WTC11 (cell line): ENCODE measurements at regions not wholly inside any gene's neighbourhood (a gene's known extent, or its start where the extent isn't known, plus 50 kb on each side); places are given as distances from the start of the nearest gene placed in this dataset.

Experiments used
- ATAC-seq: fragments of 200-7000 bp; cut with Tn5 transposase; 2 replicates; pipeline ENCODE4 v1.10.0; 2021; ENCODE audit warnings: mild to moderate bottlenecking, moderate library complexity
- CTCF ChIA-PET: fragments of 300-600 bp; sonication (Branson Sonifier 250); formaldehyde crosslinking; loops from one replicate; lab custom pipeline; 2021; ENCODE audit warnings: antibody characterized with exemption; lab: Charles Lee
- POLR2A ChIA-PET: fragments of 350-600 bp; sonication (Branson Sonifier 250); formaldehyde crosslinking; loops from one replicate; lab custom pipeline; 2021; ENCODE audit warnings: antibody characterized with exemption; lab: Charles Lee
- DNase-seq: peaks from one replicate; pipeline ENCODE4 v3.0.0; 2021; ENCODE audit warnings: low spot score
- H3K27ac Mint-ChIP-seq: 2 replicates; pipeline ENCODE4 v1.8.0; 2021; ENCODE audit warnings: mixed read lengths
- H3K27me3 Mint-ChIP-seq: 2 replicates; pipeline ENCODE4 v1.8.0; 2021; ENCODE audit warnings: low read depth, mild to moderate bottlenecking, moderate library complexity, mixed read lengths
- H3K36me3 Mint-ChIP-seq: 2 replicates; pipeline ENCODE4 v1.8.0; 2021; ENCODE audit warnings: mixed read lengths
- H3K4me1 Mint-ChIP-seq: 2 replicates; pipeline ENCODE4 v1.8.0; 2022; ENCODE audit warnings: mixed read lengths
- H3K4me3 Mint-ChIP-seq: 2 replicates; pipeline ENCODE4 v1.8.0; 2021; ENCODE audit warnings: mild to moderate bottlenecking, moderate library complexity, mixed read lengths
- H3K9me3 Mint-ChIP-seq: 2 replicates; pipeline ENCODE4 v1.8.0; 2021; ENCODE audit warnings: mixed read lengths
- ATF1 ChIP-seq: sonication (generic); formaldehyde crosslinking; IDR thresholded peaks from 2 replicates; pipeline ENCODE4 v1.8.1; 2023; ENCODE audit warnings: mild to moderate bottlenecking, moderate library complexity, missing genetic modification reagents
- CBFB ChIP-seq: sonication (generic); formaldehyde crosslinking; IDR thresholded peaks from 2 replicates; pipeline ENCODE4 v1.8.1; 2022; ENCODE audit warnings: mild to moderate bottlenecking, low read depth, missing genetic modification reagents
- ELF4 ChIP-seq: sonication (generic); formaldehyde crosslinking; IDR thresholded peaks from 2 replicates; pipeline ENCODE4 v1.8.1; 2022; ENCODE audit warnings: low read depth, mild to moderate bottlenecking, moderate library complexity, missing genetic modification reagents
- FOXJ3 ChIP-seq: sonication (generic); formaldehyde crosslinking; IDR thresholded peaks from 2 replicates; pipeline ENCODE4 v1.9.0; 2021; ENCODE audit warnings: missing genetic modification reagents, mild to moderate bottlenecking, borderline replicate concordance
- GABPB1 ChIP-seq: sonication (generic); formaldehyde crosslinking; IDR thresholded peaks from 2 replicates; pipeline ENCODE4 v1.8.1; 2023; ENCODE audit warnings: mild to moderate bottlenecking, missing genetic modification reagents
- JAZF1 ChIP-seq: fragments of 250-450 bp; sonication (Bioruptor Pico); IDR thresholded peaks from 2 replicates; pipeline ENCODE4 v1.9.0; 2021; ENCODE audit warnings: moderate library complexity, mild to moderate bottlenecking, inconsistent platforms
- MYBL2 ChIP-seq: sonication (generic); formaldehyde crosslinking; IDR thresholded peaks from 2 replicates; pipeline ENCODE4 v1.8.1; 2023; ENCODE audit warnings: mild to moderate bottlenecking, moderate library complexity, missing genetic modification reagents
- NR1H2 ChIP-seq: sonication (generic); formaldehyde crosslinking; IDR thresholded peaks from 2 replicates; pipeline ENCODE4 v1.9.0; 2021; ENCODE audit warnings: mild to moderate bottlenecking, moderate library complexity, missing genetic modification reagents
- ZBTB21 ChIP-seq: sonication (generic); formaldehyde crosslinking; IDR thresholded peaks from 2 replicates; pipeline ENCODE4 v1.8.1; 2023; ENCODE audit warnings: mild to moderate bottlenecking, missing genetic modification reagents, borderline replicate concordance
- ZNF121 ChIP-seq: sonication (generic); formaldehyde crosslinking; IDR thresholded peaks from 2 replicates; pipeline ENCODE4 v1.8.0; 2023; ENCODE audit warnings: missing genetic modification reagents
- ZNF219 ChIP-seq: sonication (generic); formaldehyde crosslinking; IDR thresholded peaks from 2 replicates; pipeline ENCODE4 v1.8.0; 2023; ENCODE audit warnings: missing genetic modification reagents, mild to moderate bottlenecking, borderline replicate concordance
- TF ChIP-seq, protein P1 (sequence below): sonication (generic); formaldehyde crosslinking; IDR thresholded peaks from 2 replicates; pipeline ENCODE4 v1.8.1; 2023; ENCODE audit warnings: mild to moderate bottlenecking, missing genetic modification reagents, moderate library complexity
- TF ChIP-seq, protein P2 (sequence below): fragments of 250-450 bp; sonication (Bioruptor Pico); conservative IDR thresholded peaks from 2 replicates; pipeline ENCODE4 v1.9.0; 2021; ENCODE audit warnings: mild to moderate bottlenecking
- TF ChIP-seq, protein P3 (sequence below): sonication (generic); formaldehyde crosslinking; IDR thresholded peaks from 2 replicates; pipeline ENCODE4 v1.8.0; 2022; ENCODE audit warnings: missing genetic modification reagents
- TF ChIP-seq, protein P4 (sequence below): sonication (generic); formaldehyde crosslinking; IDR thresholded peaks from 2 replicates; pipeline ENCODE4 v1.8.0; 2022; ENCODE audit warnings: mild to moderate bottlenecking, missing genetic modification reagents
- TF ChIP-seq, protein P5 (sequence below): fragments of 250-450 bp; sonication (Bioruptor Pico); IDR thresholded peaks from 2 replicates; pipeline ENCODE4 v2.1.2; 2022; ENCODE audit warnings: mild to moderate bottlenecking, moderate library complexity
- TF ChIP-seq, protein P6 (sequence below): sonication (generic); formaldehyde crosslinking; IDR thresholded peaks from 2 replicates; pipeline ENCODE4 v1.8.1; 2022; ENCODE audit warnings: low read depth, mild to moderate bottlenecking, moderate library complexity, missing genetic modification reagents, borderline replicate concordance
- TF ChIP-seq, protein P7 (sequence below): sonication (generic); formaldehyde crosslinking; IDR thresholded peaks from 2 replicates; pipeline ENCODE4 v1.8.0; 2023; ENCODE audit warnings: missing genetic modification reagents

DNA sequence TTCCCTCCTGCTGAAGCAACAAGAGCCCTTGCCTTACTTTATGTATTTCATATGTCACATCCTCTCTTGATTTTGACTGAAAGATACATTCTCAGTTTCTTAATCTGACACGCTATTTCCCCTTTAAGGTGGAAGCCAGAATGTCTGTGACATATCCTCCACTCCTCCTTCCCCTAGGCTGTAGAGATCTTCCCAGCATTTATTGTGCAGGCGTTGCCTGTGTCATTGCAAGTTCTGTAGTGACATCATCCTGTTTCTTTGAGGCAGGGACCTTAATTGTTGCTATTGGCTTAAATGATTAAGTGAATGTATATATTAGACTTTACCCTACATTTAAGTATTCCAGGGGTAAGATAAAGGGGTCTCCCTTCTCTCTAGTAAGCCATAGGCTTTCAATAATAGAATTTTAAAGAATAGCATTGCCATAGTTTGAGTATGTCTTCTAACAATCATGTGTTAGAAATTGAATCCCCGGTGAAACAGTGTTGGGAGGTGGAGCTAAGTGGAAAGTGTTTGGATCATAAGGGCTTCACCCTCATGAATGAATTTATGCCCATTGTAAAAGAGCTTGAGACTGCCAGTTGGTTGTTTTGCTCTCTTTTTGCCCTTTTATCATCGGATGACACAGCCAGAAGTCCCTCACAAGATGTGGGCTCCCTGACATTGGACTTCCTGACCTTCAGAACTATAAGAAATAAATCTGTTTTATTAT is 189.5 kb upstream of the CDC14C start (continued):
- TF ChIP-seq, protein P1, sequence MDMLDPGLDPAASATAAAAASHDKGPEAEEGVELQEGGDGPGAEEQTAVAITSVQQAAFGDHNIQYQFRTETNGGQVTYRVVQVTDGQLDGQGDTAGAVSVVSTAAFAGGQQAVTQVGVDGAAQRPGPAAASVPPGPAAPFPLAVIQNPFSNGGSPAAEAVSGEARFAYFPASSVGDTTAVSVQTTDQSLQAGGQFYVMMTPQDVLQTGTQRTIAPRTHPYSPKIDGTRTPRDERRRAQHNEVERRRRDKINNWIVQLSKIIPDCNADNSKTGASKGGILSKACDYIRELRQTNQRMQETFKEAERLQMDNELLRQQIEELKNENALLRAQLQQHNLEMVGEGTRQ (CRISPR knock-in tag): no peak
- TF ChIP-seq, protein P2, sequence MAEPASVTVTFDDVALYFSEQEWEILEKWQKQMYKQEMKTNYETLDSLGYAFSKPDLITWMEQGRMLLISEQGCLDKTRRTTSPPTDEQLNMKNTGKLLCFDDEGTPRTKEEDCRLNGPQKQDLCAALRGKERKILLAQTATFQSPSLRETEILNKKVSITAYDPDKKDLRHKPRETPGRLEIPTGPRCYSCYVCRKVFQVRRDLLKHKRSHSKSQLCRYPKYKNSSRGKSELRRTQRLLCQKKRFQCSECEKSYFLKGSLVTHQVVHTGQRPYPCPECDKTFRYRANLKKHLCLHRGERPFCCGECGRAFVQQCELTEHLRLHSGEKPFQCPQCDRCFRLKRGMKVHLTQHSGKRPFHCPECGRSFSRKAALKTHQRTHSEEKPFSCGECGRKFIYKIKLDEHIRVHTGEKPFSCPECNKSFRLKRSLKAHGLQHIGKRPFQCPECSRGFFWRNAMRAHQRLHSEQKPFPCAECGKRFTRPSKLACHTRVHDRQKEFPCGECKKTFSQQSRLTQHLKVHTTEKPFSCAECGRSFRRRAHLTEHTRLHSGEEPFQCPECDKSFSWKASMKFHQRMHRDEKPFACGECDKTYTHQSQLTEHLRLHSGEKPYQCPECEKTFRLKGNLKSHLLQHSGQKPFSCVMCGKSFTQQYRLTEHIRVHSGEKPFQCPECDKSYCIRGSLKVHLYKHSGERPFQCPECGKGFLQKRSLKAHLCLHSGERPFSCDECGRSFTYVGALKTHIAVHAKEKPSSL: no peak
- TF ChIP-seq MYBL2 (CRISPR knock-in tag): no peak
- TF ChIP-seq ZNF121: no peak
- TF ChIP-seq, all 79 proteins: peak for 0

DNA sequence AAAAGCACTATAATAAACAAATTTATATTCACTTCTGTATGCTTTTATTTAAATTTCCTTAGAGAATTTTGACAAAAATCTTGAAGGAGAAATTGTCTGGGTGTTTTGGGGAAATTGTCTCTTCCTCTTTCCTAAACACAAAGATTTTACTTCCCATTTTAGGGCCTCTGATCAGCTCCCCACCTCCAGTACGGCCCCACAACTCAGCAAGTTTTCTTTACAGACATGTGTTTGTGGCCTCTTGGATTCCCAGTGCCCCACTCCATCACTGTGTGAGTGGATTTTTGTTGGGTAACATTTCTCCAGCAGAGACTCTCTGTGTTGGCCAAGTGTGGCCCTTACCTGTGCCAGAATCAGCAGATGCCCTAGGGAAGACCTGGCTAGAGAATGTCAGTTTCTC is 182.8 kb upstream of the CDC14C start:
- ATAC-seq: no peak
- Mint-ChIP-seq H3K36me3 (peaks cover 30% of the 10 kb centered on the region), H3K9me3 (peaks cover 39% of the 10 kb centered on the region), H3K27me3 (no peaks in the 10 kb centered on the region; the same call in 1 of the 2 replicates), H3K27ac (no peak overlapping the region), H3K4me3 (no peak overlapping the region), H3K4me1 (no peaks in the 10 kb centered on the region)
- no peak for DNase-seq
- POLR2A ChIA-PET: no interaction called here
- no peak for TF ChIP-seq ZNF219 (CRISPR knock-in tag)
- TF ChIP-seq ZBTB21 (CRISPR knock-in tag): no peak
- TF ChIP-seq ATF1 (CRISPR knock-in tag): no peak
- TF ChIP-seq, protein P3, sequence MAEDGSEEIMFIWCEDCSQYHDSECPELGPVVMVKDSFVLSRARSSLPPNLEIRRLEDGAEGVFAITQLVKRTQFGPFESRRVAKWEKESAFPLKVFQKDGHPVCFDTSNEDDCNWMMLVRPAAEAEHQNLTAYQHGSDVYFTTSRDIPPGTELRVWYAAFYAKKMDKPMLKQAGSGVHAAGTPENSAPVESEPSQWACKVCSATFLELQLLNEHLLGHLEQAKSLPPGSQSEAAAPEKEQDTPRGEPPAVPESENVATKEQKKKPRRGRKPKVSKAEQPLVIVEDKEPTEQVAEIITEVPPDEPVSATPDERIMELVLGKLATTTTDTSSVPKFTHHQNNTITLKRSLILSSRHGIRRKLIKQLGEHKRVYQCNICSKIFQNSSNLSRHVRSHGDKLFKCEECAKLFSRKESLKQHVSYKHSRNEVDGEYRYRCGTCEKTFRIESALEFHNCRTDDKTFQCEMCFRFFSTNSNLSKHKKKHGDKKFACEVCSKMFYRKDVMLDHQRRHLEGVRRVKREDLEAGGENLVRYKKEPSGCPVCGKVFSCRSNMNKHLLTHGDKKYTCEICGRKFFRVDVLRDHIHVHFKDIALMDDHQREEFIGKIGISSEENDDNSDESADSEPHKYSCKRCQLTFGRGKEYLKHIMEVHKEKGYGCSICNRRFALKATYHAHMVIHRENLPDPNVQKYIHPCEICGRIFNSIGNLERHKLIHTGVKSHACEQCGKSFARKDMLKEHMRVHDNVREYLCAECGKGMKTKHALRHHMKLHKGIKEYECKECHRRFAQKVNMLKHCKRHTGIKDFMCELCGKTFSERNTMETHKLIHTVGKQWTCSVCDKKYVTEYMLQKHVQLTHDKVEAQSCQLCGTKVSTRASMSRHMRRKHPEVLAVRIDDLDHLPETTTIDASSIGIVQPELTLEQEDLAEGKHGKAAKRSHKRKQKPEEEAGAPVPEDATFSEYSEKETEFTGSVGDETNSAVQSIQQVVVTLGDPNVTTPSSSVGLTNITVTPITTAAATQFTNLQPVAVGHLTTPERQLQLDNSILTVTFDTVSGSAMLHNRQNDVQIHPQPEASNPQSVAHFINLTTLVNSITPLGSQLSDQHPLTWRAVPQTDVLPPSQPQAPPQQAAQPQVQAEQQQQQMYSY: no peak
- TF ChIP-seq, protein P4, sequence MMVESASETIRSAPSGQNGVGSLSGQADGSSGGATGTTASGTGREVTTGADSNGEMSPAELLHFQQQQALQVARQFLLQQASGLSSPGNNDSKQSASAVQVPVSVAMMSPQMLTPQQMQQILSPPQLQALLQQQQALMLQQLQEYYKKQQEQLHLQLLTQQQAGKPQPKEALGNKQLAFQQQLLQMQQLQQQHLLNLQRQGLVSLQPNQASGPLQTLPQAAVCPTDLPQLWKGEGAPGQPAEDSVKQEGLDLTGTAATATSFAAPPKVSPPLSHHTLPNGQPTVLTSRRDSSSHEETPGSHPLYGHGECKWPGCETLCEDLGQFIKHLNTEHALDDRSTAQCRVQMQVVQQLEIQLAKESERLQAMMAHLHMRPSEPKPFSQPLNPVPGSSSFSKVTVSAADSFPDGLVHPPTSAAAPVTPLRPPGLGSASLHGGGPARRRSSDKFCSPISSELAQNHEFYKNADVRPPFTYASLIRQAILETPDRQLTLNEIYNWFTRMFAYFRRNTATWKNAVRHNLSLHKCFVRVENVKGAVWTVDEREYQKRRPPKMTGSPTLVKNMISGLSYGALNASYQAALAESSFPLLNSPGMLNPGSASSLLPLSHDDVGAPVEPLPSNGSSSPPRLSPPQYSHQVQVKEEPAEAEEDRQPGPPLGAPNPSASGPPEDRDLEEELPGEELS (CRISPR knock-in tag): no peak
- TF ChIP-seq, protein P5, sequence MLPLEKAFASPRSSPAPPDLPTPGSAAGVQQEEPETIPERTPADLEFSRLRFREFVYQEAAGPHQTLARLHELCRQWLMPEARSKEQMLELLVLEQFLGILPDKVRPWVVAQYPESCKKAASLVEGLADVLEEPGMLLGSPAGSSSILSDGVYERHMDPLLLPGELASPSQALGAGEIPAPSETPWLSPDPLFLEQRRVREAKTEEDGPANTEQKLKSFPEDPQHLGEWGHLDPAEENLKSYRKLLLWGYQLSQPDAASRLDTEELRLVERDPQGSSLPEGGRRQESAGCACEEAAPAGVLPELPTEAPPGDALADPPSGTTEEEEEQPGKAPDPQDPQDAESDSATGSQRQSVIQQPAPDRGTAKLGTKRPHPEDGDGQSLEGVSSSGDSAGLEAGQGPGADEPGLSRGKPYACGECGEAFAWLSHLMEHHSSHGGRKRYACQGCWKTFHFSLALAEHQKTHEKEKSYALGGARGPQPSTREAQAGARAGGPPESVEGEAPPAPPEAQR (CRISPR knock-in tag): no peak
- TF ChIP-seq ZNF121: no peak
- CTCF ChIA-PET: no interaction called here

DNA sequence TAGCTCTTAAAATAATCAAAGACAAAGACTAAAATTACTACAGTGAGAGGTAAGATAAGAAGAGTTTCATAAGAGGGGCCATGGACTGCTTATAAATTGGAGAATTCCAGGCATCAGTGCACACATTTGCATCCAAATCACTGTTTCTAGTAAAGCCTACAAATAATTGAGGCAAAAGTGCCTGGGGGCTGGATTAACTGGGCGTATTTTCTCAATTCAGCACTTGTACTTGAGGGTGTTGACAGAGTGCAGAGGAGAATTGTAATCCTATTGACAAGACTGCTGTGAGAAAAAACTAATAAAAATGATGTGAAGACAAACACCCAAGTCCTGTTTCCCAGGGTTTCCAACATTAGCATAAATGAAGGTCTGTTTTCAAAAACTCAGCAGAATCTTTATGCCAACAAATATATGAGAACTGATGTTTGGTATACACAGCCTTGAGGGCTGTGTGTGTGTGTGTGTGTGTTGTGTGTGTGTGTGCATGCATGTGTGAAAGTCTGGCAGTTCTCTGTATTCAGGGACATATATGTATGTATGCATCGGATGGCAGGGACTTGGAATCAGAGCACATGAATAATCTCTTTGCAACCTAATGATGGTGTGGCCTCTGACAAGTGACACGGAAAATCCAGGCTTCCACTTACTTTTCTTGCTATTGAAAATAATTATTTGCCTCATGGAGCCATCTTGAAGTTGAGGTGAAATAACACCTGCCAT is 182.1 kb upstream of the CDC14C start:
- peaks cover 36% of the 10 kb centered on the region for H3K9me3 Mint-ChIP-seq
- ChIA-PET CTCF (no interaction called here), POLR2A (no interaction called here)
- no peaks in the 10 kb centered on the region for H3K4me1 Mint-ChIP-seq
- no peak for DNase-seq
- H3K27me3 Mint-ChIP-seq: no peaks in the 10 kb centered on the region; the same call in 1 of the 2 replicates
- no peak for ATAC-seq
- no peak overlapping the region for H3K27ac Mint-ChIP-seq
- no peak overlapping the region for H3K4me3 Mint-ChIP-seq
- H3K36me3 Mint-ChIP-seq: peaks cover 30% of the 10 kb centered on the region
- TF ChIP-seq CBFB (CRISPR knock-in tag): no peak
- TF ChIP-seq FOXJ3 (CRISPR knock-in tag): no peak
- TF ChIP-seq ELF4 (CRISPR knock-in tag): no peak
- TF ChIP-seq JAZF1 (CRISPR knock-in tag): no peak
- no peak for TF ChIP-seq GABPB1 (CRISPR knock-in tag)
- TF ChIP-seq, protein P6, sequence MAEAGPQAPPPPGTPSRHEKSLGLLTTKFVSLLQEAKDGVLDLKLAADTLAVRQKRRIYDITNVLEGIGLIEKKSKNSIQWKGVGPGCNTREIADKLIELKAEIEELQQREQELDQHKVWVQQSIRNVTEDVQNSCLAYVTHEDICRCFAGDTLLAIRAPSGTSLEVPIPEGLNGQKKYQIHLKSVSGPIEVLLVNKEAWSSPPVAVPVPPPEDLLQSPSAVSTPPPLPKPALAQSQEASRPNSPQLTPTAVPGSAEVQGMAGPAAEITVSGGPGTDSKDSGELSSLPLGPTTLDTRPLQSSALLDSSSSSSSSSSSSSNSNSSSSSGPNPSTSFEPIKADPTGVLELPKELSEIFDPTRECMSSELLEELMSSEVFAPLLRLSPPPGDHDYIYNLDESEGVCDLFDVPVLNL (CRISPR knock-in tag): no peak
- TF ChIP-seq, protein P7, sequence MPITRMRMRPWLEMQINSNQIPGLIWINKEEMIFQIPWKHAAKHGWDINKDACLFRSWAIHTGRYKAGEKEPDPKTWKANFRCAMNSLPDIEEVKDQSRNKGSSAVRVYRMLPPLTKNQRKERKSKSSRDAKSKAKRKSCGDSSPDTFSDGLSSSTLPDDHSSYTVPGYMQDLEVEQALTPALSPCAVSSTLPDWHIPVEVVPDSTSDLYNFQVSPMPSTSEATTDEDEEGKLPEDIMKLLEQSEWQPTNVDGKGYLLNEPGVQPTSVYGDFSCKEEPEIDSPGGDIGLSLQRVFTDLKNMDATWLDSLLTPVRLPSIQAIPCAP (CRISPR knock-in tag): no peak
- TF ChIP-seq NR1H2 (CRISPR knock-in tag): no peak
